ENCODE measurements at regions not wholly inside any gene's neighbourhood (a gene's known extent, or its start where the extent isn't known, plus 50 kb on each side); places are given as distances from the start of the nearest gene placed in this dataset.

GRCh38 chr18:22489704-22490103 lies 72.0 kb upstream of the CTAGE1 start:
- no peak overlapping the region for H2AFZ ChIP-seq (ENCODE audit: low read depth, low read length)
- H3K4me2 ChIP-seq (ENCODE audit: low read length) = no peak overlapping the region
- no peaks in the 10 kb centered on the region for H3K9me3 ChIP-seq (ENCODE audit: low read length)
- no peaks in the 10 kb centered on the region for H3K79me2 ChIP-seq (replicated peaks; ENCODE audit: insufficient read depth, low read length)
- no peak overlapping the region for H3K4me3 ChIP-seq (ENCODE audit: low read length)
- TF ChIP-seq EP300 (conservative IDR thresholded peaks at IDR 0.05; ENCODE audit: poor library complexity, severe bottlenecking) (no peak), TAF1 (IDR thresholded peaks at IDR 0.05; ENCODE audit: low read depth) (no peak), CTCF (IDR thresholded peaks at IDR 0.05; ENCODE audit: poor library complexity, severe bottlenecking) (no peak), REST (IDR thresholded peaks at IDR 0.05; ENCODE audit: borderline replicate concordance) (no peak), EZH2 (IDR thresholded peaks at IDR 0.05; ENCODE audit: borderline replicate concordance, insufficient read depth, low read length, poor library complexity, severe bottlenecking) (no peak), MXI1 (conservative IDR thresholded peaks at IDR 0.05; ENCODE audit: poor library complexity, severe bottlenecking) (no peak), SMC3 (conservative IDR thresholded peaks at IDR 0.05; ENCODE audit: poor library complexity) (no peak)
- H3K27me3 ChIP-seq (ENCODE audit: insufficient read depth, low read depth, low read length) = no peaks in the 10 kb centered on the region
- no peaks in the 10 kb centered on the region for H4K20me1 ChIP-seq (ENCODE audit: insufficient read depth)
- H3K27ac ChIP-seq (ENCODE audit: low read length) = no peak overlapping the region
- no peaks in the 10 kb centered on the region for H3K9me2 ChIP-seq (ENCODE audit: insufficient read depth, low read length)
- H3F3A ChIP-seq (ENCODE audit: insufficient read depth, low read length, poor library complexity, severe bottlenecking) = no peaks in the 10 kb centered on the region
- H3K36me3 ChIP-seq (ENCODE audit: insufficient read depth, low read length) = no peaks in the 10 kb centered on the region
- H3K9ac ChIP-seq (ENCODE audit: low read length) = no peak overlapping the region

GRCh38 chr18:22490429-22490846 lies 72.7 kb upstream of the CTAGE1 start:
- no peak overlapping the region for H3K9ac ChIP-seq (ENCODE audit: low read length)
- H3F3A ChIP-seq (ENCODE audit: insufficient read depth, low read length, poor library complexity, severe bottlenecking) = no peaks in the 10 kb centered on the region
- no peak overlapping the region for H3K27ac ChIP-seq (ENCODE audit: low read length)
- TF ChIP-seq EP300 (conservative IDR thresholded peaks at IDR 0.05; ENCODE audit: poor library complexity, severe bottlenecking) (no peak), CTCF (IDR thresholded peaks at IDR 0.05; ENCODE audit: poor library complexity, severe bottlenecking) (no peak), MXI1 (conservative IDR thresholded peaks at IDR 0.05; ENCODE audit: poor library complexity, severe bottlenecking) (no peak), REST (IDR thresholded peaks at IDR 0.05; ENCODE audit: borderline replicate concordance) (no peak), TAF1 (IDR thresholded peaks at IDR 0.05; ENCODE audit: low read depth) (no peak), RAD21 (conservative IDR thresholded peaks at IDR 0.05) (no peak), SMC3 (conservative IDR thresholded peaks at IDR 0.05; ENCODE audit: poor library complexity) (no peak), POLR2AphosphoS5 (IDR thresholded peaks at IDR 0.05) (no peak), EZH2 (IDR thresholded peaks at IDR 0.05; ENCODE audit: borderline replicate concordance, insufficient read depth, low read length, poor library complexity, severe bottlenecking) (no peak)
- H3K9me2 ChIP-seq (ENCODE audit: insufficient read depth, low read length) = no peaks in the 10 kb centered on the region
- no peaks in the 10 kb centered on the region for H3K9me3 ChIP-seq (ENCODE audit: low read length)
- H2AFZ ChIP-seq (ENCODE audit: low read depth, low read length) = no peak overlapping the region
- H3K4me3 ChIP-seq (ENCODE audit: low read length) = no peak overlapping the region
- H3K27me3 ChIP-seq (ENCODE audit: insufficient read depth, low read depth, low read length) = no peaks in the 10 kb centered on the region
- no peak overlapping the region for H3K4me2 ChIP-seq (ENCODE audit: low read length)
- H3K36me3 ChIP-seq (ENCODE audit: insufficient read depth, low read length) = no peaks in the 10 kb centered on the region
- H3K79me2 ChIP-seq (replicated peaks; ENCODE audit: insufficient read depth, low read length) = no peaks in the 10 kb centered on the region
- no peaks in the 10 kb centered on the region for H4K20me1 ChIP-seq (ENCODE audit: insufficient read depth)

All from neural cell (in vitro differentiated cells).